Osteoblast (primary cell): ENCODE measurements at regions not wholly inside any gene's neighbourhood (a gene's known extent, or its start where the extent isn't known, plus 50 kb on each side); places are given as distances from the start of the nearest gene placed in this dataset.

ENCODE experiments used
- DNase-seq: peaks from one replicate; pipeline ENCODE4 v3.0.0; 2011; ENCODE audit warnings: low spot score, mixed read lengths; ENCODE audit not compliant: insufficient read length; ENCODE audit errors: missing footprints
- H2AFZ ChIP-seq: 2 replicates; pipeline ENCODE4 v1.6.0; 2011; ENCODE audit warnings: mild to moderate bottlenecking, low read length
- H3K27ac ChIP-seq: 2 replicates; pipeline ENCODE4 v1.5.1; 2011; ENCODE audit warnings: mild to moderate bottlenecking, low read depth, low read length, moderate library complexity
- H3K27me3 ChIP-seq: 2 replicates; pipeline ENCODE4 v1.6.0; 2012; ENCODE audit warnings: mild to moderate bottlenecking, control low read depth, inconsistent platforms, low read length, moderate library complexity; ENCODE audit not compliant: insufficient read depth
- H3K36me3 ChIP-seq: 2 replicates; pipeline ENCODE4 v1.5.1; 2011; ENCODE audit warnings: mild to moderate bottlenecking, low read length, control low read depth, moderate library complexity; ENCODE audit not compliant: insufficient read depth
- H3K4me1 ChIP-seq: 2 replicates; pipeline ENCODE4 v1.5.1; 2011; ENCODE audit warnings: mild to moderate bottlenecking, low read length, control low read depth, moderate library complexity; ENCODE audit not compliant: insufficient read depth
- H3K4me2 ChIP-seq: 2 replicates; pipeline ENCODE4 v1.6.0; 2011; ENCODE audit warnings: mild to moderate bottlenecking, low read length; ENCODE audit not compliant: insufficient read depth
- H3K4me3 ChIP-seq: fragments of 200-600 bp; sonication (generic); 3 replicates; pipeline ENCODE4 v1.5.1; 2012; ENCODE audit warnings: mild to moderate bottlenecking, low read length, inconsistent platforms; ENCODE audit not compliant: insufficient read depth
- H3K79me2 ChIP-seq: 2 replicates; pipeline ENCODE4 v1.6.0; 2012; ENCODE audit warnings: mild to moderate bottlenecking, low read length, control low read depth, inconsistent platforms; ENCODE audit not compliant: insufficient read depth
- H3K9me3 ChIP-seq: 2 replicates; pipeline ENCODE4 v1.5.1; 2011; ENCODE audit warnings: low read depth, low read length, control low read depth
- H4K20me1 ChIP-seq: 2 replicates; pipeline ENCODE4 v1.6.0; 2012; ENCODE audit warnings: mild to moderate bottlenecking, low read length, control low read depth; ENCODE audit not compliant: insufficient read depth
- CTCF ChIP-seq: IDR thresholded peaks from 2 replicates; pipeline ENCODE4 v1.5.1; 2011; ENCODE audit warnings: mild to moderate bottlenecking, low read depth, low read length, moderate library complexity; ENCODE audit errors: extremely low read depth

- no peak for TF ChIP-seq CTCF
- Histone ChIP-seq H3K79me2 (no peaks in the 10 kb centered on the region), H3K4me3 (no peak overlapping the region)
These were observed 1245.7 kb downstream of the SI start for GRCh38 chr3:163832547-163832946.

GRCh38 chr3:163821841-163822240, 1256.5 kb downstream of the SI start:
- H3K79me2 ChIP-seq: no peaks in the 10 kb centered on the region
- no peaks in the 10 kb centered on the region for H3K27me3 ChIP-seq
- no peak overlapping the region for H3K4me2 ChIP-seq
- no peak overlapping the region for H3K4me3 ChIP-seq
- no peak for DNase-seq
- H3K36me3 ChIP-seq: no peaks in the 10 kb centered on the region
- no peak for TF ChIP-seq CTCF
- H3K9me3 ChIP-seq: no peaks in the 10 kb centered on the region
- H2AFZ ChIP-seq: no peak overlapping the region
- no peaks in the 10 kb centered on the region for H4K20me1 ChIP-seq
- H3K4me1 ChIP-seq: no peaks in the 10 kb centered on the region
- H3K27ac ChIP-seq: no peak overlapping the region

More at GRCh38 chr3:163832547-163832946, 1245.7 kb downstream of the SI start:
- Histone ChIP-seq H3K27ac (no peak overlapping the region), H3K36me3 (no peaks in the 10 kb centered on the region), H2AFZ (no peak overlapping the region), H3K4me2 (no peak overlapping the region), H3K9me3 (peaks cover 6% of the 10 kb centered on the region), H3K4me1 (no peaks in the 10 kb centered on the region), H3K27me3 (no peaks in the 10 kb centered on the region), H4K20me1 (no peaks in the 10 kb centered on the region)
- peak; percentile 14 for DNase-seq

- TF ChIP-seq CTCF: no peak
- Histone ChIP-seq H3K4me3 (no peak overlapping the region), H3K4me2 (no peak overlapping the region), H3K27me3 (no peaks in the 10 kb centered on the region), H3K36me3 (no peaks in the 10 kb centered on the region), H4K20me1 (no peaks in the 10 kb centered on the region), H3K27ac (no peak overlapping the region), H3K79me2 (no peaks in the 10 kb centered on the region), H2AFZ (no peak overlapping the region), H3K4me1 (no peaks in the 10 kb centered on the region), H3K9me3 (no peaks in the 10 kb centered on the region)
- no peak for DNase-seq
These were observed 1261.3 kb downstream of the SI start for GRCh38 chr3:163817015-163817414.

- H3K9me3 ChIP-seq: no peaks in the 10 kb centered on the region
- H2AFZ ChIP-seq: no peak overlapping the region
- no peak overlapping the region for H3K27ac ChIP-seq
- no peaks in the 10 kb centered on the region for H3K79me2 ChIP-seq
- H3K27me3 ChIP-seq: no peaks in the 10 kb centered on the region
- no peaks in the 10 kb centered on the region for H3K4me1 ChIP-seq
- no peak overlapping the region for H3K4me2 ChIP-seq
- H3K36me3 ChIP-seq: no peaks in the 10 kb centered on the region
- DNase-seq: no peak
- H4K20me1 ChIP-seq: no peaks in the 10 kb centered on the region
- no peak overlapping the region for H3K4me3 ChIP-seq
- no peak for TF ChIP-seq CTCF
These were observed 1264.4 kb downstream of the SI start for GRCh38 chr3:163813935-163814334.
